ENCODE measurements at regions not wholly inside any gene's neighbourhood (a gene's known extent, or its start where the extent isn't known, plus 50 kb on each side); places are given as distances from the start of the nearest gene placed in this dataset.

DNA sequence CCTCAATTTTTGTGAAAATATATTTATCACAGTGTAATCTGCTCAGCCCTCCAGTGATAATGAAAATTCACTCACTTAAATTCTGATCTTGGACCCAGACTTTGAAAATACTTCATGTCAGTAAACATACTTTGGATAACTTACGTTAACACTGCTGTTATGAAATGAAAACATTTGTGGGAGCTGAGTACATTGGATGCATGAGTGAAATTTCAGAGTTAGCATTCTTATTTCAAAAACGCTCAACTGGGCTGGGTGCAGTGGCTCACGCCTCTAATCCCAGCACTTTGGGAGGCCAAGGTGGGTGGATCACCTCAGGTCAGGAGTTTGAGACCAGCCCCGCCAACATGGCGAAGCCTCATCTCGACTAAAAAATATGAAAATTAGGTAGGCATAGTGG, 196.4 kb downstream of the UTRN start:
- Histone ChIP-seq H2AFZ (ENCODE audit: insufficient read depth, low read depth, low read length, poor library complexity, severe bottlenecking) (no peak overlapping the region), H3K4me2 (replicated peaks; ENCODE audit: low read depth, low read length, poor library complexity, severe bottlenecking) (no peak overlapping the region), H3K4me3 (ENCODE audit: control extremely low read depth in 1 of 5, extremely low read depth in 1 of 5, insufficient read depth in 1 of 5, low read depth in 2 of 5, low read length in 4 of 5) (no peak overlapping the region), H4K20me1 (ENCODE audit: control insufficient read depth, insufficient read depth, low read length, poor library complexity, severe bottlenecking) (no peaks in the 10 kb centered on the region), H3K79me2 (ENCODE audit: control insufficient read depth, insufficient read depth, low read length) (peaks cover 14% of the 10 kb centered on the region), H3K36me3 (replicated peaks in 1 of 2; ENCODE audit: control extremely low read depth in 1 of 2, control insufficient read depth in 1 of 2, extremely low read depth in 1 of 2, insufficient read depth in 2 of 2, low read length in 1 of 2) (peaks cover 26 to 48% of the 10 kb centered on the region in 2 experiments), H3K9me3 (ENCODE audit: control extremely low read depth in 1 of 3, control insufficient read depth in 2 of 3, insufficient read depth in 1 of 3, low read length in 2 of 3) (no peaks in the 10 kb centered on the region), H3K27ac (ENCODE audit: low read length in 2 of 2) (peak overlapping the region in 1 of 2 donors; percentile 21), H3K4me1 (ENCODE audit: control insufficient read depth in 2 of 2, insufficient read depth in 2 of 2, low read length in 2 of 2) (no peaks in the 10 kb centered on the region), H3K9ac (ENCODE audit: low read length) (no peak overlapping the region), H3K27me3 (replicated peaks in 1 of 4; ENCODE audit: control extremely low read depth in 1 of 4, control insufficient read depth in 3 of 4, insufficient read depth in 4 of 4, low read length in 3 of 4) (no peaks in the 10 kb centered on the region)
- POLR2A ChIA-PET = interaction anchor here (0.7 kb wide), 1 partner anchor 386 kb away, joined by 3 read pairs; no protein-coding TSS in a partner anchor
- no peaks in the 10 kb centered on the region for H3K27me3 Mint-ChIP-seq
- no peak overlapping the region for H3K27ac Mint-ChIP-seq
- no peaks in the 10 kb centered on the region for H3K4me1 Mint-ChIP-seq
- WGBS (ENCODE audit: insufficient coverage) = 67% methylated on average over 3 of the region's 6 CpGs
- TF ChIP-seq EZH2 (IDR thresholded peaks at IDR 0.05; ENCODE audit: borderline replicate concordance, insufficient read depth, low read depth, low read length, poor library complexity, severe bottlenecking) = no peak
- TF ChIP-seq, protein P1, sequence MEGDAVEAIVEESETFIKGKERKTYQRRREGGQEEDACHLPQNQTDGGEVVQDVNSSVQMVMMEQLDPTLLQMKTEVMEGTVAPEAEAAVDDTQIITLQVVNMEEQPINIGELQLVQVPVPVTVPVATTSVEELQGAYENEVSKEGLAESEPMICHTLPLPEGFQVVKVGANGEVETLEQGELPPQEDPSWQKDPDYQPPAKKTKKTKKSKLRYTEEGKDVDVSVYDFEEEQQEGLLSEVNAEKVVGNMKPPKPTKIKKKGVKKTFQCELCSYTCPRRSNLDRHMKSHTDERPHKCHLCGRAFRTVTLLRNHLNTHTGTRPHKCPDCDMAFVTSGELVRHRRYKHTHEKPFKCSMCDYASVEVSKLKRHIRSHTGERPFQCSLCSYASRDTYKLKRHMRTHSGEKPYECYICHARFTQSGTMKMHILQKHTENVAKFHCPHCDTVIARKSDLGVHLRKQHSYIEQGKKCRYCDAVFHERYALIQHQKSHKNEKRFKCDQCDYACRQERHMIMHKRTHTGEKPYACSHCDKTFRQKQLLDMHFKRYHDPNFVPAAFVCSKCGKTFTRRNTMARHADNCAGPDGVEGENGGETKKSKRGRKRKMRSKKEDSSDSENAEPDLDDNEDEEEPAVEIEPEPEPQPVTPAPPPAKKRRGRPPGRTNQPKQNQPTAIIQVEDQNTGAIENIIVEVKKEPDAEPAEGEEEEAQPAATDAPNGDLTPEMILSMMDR (IDR thresholded peaks at IDR 0.05) = no peak
- CTCF ChIA-PET = interaction anchor here (0.7 to 6.0 kb wide), 30 partner anchors 9 to 906 kb away, joined by 3 to 98 read pairs (median 6); partner anchors contain the start of gene STX11
- ATAC-seq (ENCODE audit: low read depth) (no peak), DNase-seq (no peak)
- H3K4me3 Mint-ChIP-seq = no peak overlapping the region
- intact Hi-C loops (cut with micrococcal nuclease) = loop anchor here (10.0 kb wide), 1 partner anchor 197 kb away; the partner anchor contains the start of gene UTRN
- H3K9me3 Mint-ChIP-seq (ENCODE audit: insufficient read depth) = no peaks in the 10 kb centered on the region

DNA sequence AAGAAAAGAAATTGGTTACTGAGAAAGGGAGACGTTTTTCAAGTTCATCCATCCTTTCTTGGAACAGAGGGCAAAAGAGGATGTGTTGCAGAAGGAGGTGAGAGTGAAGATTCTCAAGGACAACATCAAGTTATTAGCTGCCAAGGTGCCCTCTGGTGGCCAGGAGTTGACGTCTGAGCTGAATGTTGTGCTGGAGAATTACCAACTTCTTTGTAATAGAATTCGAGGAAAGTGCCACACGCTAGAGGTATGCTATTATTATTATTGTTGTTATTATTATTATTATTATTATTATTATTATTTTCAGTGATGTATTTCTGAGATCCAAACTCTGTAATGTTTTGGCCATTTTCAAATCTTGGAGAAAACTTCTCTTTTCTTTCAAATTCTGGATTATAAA, 197.0 kb downstream of the UTRN start:
- Mint-ChIP-seq H3K27ac (peak overlapping the region; percentile 3), H3K4me3 (no peak overlapping the region), H3K9me3 (ENCODE audit: insufficient read depth) (no peaks in the 10 kb centered on the region), H3K27me3 (no peaks in the 10 kb centered on the region), H3K4me1 (no peaks in the 10 kb centered on the region)
- Histone ChIP-seq H3K4me1 (ENCODE audit: control insufficient read depth in 2 of 2, insufficient read depth in 2 of 2, low read length in 2 of 2) (no peaks in the 10 kb centered on the region), H3K27ac (ENCODE audit: low read length in 2 of 2) (peak overlapping the region in 1 of 2 donors; percentile 21), H4K20me1 (ENCODE audit: control insufficient read depth, insufficient read depth, low read length, poor library complexity, severe bottlenecking) (no peaks in the 10 kb centered on the region), H2AFZ (ENCODE audit: insufficient read depth, low read depth, low read length, poor library complexity, severe bottlenecking) (no peak overlapping the region), H3K79me2 (ENCODE audit: control insufficient read depth, insufficient read depth, low read length) (peaks cover 14% of the 10 kb centered on the region), H3K9ac (ENCODE audit: low read length) (no peak overlapping the region), H3K4me3 (ENCODE audit: control extremely low read depth in 1 of 5, extremely low read depth in 1 of 5, insufficient read depth in 1 of 5, low read depth in 2 of 5, low read length in 4 of 5) (no peak overlapping the region), H3K9me3 (ENCODE audit: control extremely low read depth in 1 of 3, control insufficient read depth in 2 of 3, insufficient read depth in 1 of 3, low read length in 2 of 3) (no peaks in the 10 kb centered on the region), H3K27me3 (replicated peaks in 1 of 4; ENCODE audit: control extremely low read depth in 1 of 4, control insufficient read depth in 3 of 4, insufficient read depth in 4 of 4, low read length in 3 of 4) (no peaks in the 10 kb centered on the region), H3K36me3 (replicated peaks in 1 of 2; ENCODE audit: control extremely low read depth in 1 of 2, control insufficient read depth in 1 of 2, extremely low read depth in 1 of 2, insufficient read depth in 2 of 2, low read length in 1 of 2) (peaks cover 24 to 48% of the 10 kb centered on the region in 2 experiments), H3K4me2 (replicated peaks; ENCODE audit: low read depth, low read length, poor library complexity, severe bottlenecking) (no peak overlapping the region)
- ATAC-seq (ENCODE audit: low read depth) (peak; percentile 71), DNase-seq (peak; percentile 76)
- intact Hi-C loops (cut with micrococcal nuclease) = loop anchor here (1.0 to 10.0 kb wide), 6 partner anchors 197 to 907 kb away; partner anchors contain the start of genes STX11 and UTRN
- CTCF ChIA-PET = interaction anchor here (0.7 to 6.0 kb wide), 31 partner anchors 8 to 906 kb away, joined by 3 to 98 read pairs (median 4); no protein-coding TSS in a partner anchor
- POLR2A ChIA-PET = no interaction called here
- WGBS (ENCODE audit: insufficient coverage) = 0% methylated on average over 2 of the region's 4 CpGs
- TF ChIP-seq, protein P1 (IDR thresholded peaks at IDR 0.05) = peak; percentile 80
- no peak for TF ChIP-seq EZH2 (IDR thresholded peaks at IDR 0.05; ENCODE audit: borderline replicate concordance, insufficient read depth, low read depth, low read length, poor library complexity, severe bottlenecking)
